ENCODE measurements at regions not wholly inside any gene's neighbourhood (a gene's known extent, or its start where the extent isn't known, plus 50 kb on each side); places are given as distances from the start of the nearest gene placed in this dataset.

- DNase-seq, result no peak
These were observed 61.3 kb upstream of the ITGA4 start for GRCh38 chr2:181395851-181396250.

GRCh38 chr2:181396256-181397123 lies 60.7 kb upstream of the ITGA4 start:
- no peak for DNase-seq

- DNase-seq, result no peak
These were observed 59.9 kb upstream of the ITGA4 start for GRCh38 chr2:181397331-181397730.

GRCh38 chr2:181398000-181398399 lies 59.2 kb upstream of the ITGA4 start:
- DNase-seq, result no peak

- DNase-seq, result no peak
These were observed 58.2 kb upstream of the ITGA4 start for GRCh38 chr2:181399027-181399426.

- no peak for DNase-seq
These were observed 52.7 kb upstream of the ITGA4 start for GRCh38 chr2:181404472-181404871.

GRCh38 chr2:181407171-181407570 lies 50.0 kb upstream of the ITGA4 start:
- DNase-seq, result no peak
